H1 (cell line): ENCODE measurements at regions not wholly inside any gene's neighbourhood (a gene's known extent, or its start where the extent isn't known, plus 50 kb on each side); places are given as distances from the start of the nearest gene placed in this dataset.

Source experiments
- CTCF ChIA-PET: fragments of 300-600 bp; sonication (Branson Sonifier 250); formaldehyde crosslinking; loops from one replicate; lab custom pipeline; 2021; ENCODE audit not compliant: partially characterized antibody; lab: Charles Lee
- POLR2A ChIA-PET: fragments of 300-600 bp; sonication (Branson Sonifier 250); formaldehyde crosslinking; loops from one replicate; lab custom pipeline; 2021; ENCODE audit warnings: inconsistent platforms; ENCODE audit not compliant: partially characterized antibody; lab: Charles Lee
- DNase-seq, 2 experiments: peaks; one replicate each; pipeline versions ENCODE4 v3.0.0 to v3.0.0-alpha.2; 2010 to 2022; ENCODE audit warnings: low spot score in 2 of 2, low read depth in 1 of 2, mixed read lengths in 1 of 2
- FAIRE-seq: peaks from 2 replicates; lab custom pipeline; 2011; peaks lifted over from hg19 to GRCh38; lab: Jason Lieb, UNC
- H2AFZ ChIP-seq: 2 replicates; pipeline ENCODE4 v1.8.1; 2012; ENCODE audit warnings: low read length, inconsistent platforms
- H2AK5ac ChIP-seq: 2 replicates; pipeline ENCODE4 v1.6.1; 2013; ENCODE audit warnings: low read depth, low read length
- H2BK120ac ChIP-seq: replicated peaks from 2 replicates; pipeline ENCODE3; 2013; ENCODE audit warnings: low read depth, low read length, inconsistent platforms
- H2BK12ac ChIP-seq: 2 replicates; pipeline ENCODE4 v1.6.1; 2013; ENCODE audit warnings: low read depth, low read length
- H2BK15ac ChIP-seq: 2 replicates; pipeline ENCODE4 v1.6.1; 2013; ENCODE audit warnings: low read length
- H2BK20ac ChIP-seq: 2 replicates; pipeline ENCODE4 v1.6.1; 2013; ENCODE audit warnings: low read length
- H2BK5ac ChIP-seq: 2 replicates; pipeline ENCODE4 v1.6.1; 2013; ENCODE audit warnings: low read depth, low read length
- H3K14ac ChIP-seq: 2 replicates; pipeline ENCODE4 v1.6.1; 2013; ENCODE audit warnings: inconsistent platforms; ENCODE audit not compliant: insufficient read length
- H3K18ac ChIP-seq: 2 replicates; pipeline ENCODE4 v1.6.1; 2013; ENCODE audit warnings: low read length; ENCODE audit errors: extremely low read depth
- H3K23ac ChIP-seq: 2 replicates; pipeline ENCODE4 v1.6.1; 2013; ENCODE audit warnings: inconsistent platforms; ENCODE audit not compliant: insufficient read length
- H3K23me2 ChIP-seq: 2 replicates; pipeline ENCODE4 v1.6.1; 2013; ENCODE audit warnings: low read depth, low read length
- H3K27ac ChIP-seq: 2 replicates; pipeline ENCODE4 v1.6.1; 2011; ENCODE audit warnings: low read depth, low read length, inconsistent platforms
- H3K27me3 ChIP-seq, 4 experiments: replicated peaks in 1 of 4; 1 replicate in 1 of 4; 2 replicates in 3 of 4; pipeline versions ENCODE4 v1.6.1 to v1.8.1; 2011 to 2013; ENCODE audit warnings: low read length in 3 of 4, mild to moderate bottlenecking in 3 of 4, inconsistent platforms in 2 of 4, mixed read lengths in 2 of 4, moderate library complexity in 1 of 4; ENCODE audit not compliant: control insufficient read depth in 3 of 4, insufficient read depth in 3 of 4; ENCODE audit errors: extremely low read depth in 1 of 4
- H3K36me3 ChIP-seq, 4 experiments: 2 replicates each; pipeline versions ENCODE4 v1.6.1 to v1.8.1; 2011 to 2013; ENCODE audit warnings: mild to moderate bottlenecking in 4 of 4, low read length in 3 of 4, moderate library complexity in 2 of 4, control low read depth in 1 of 4, inconsistent platforms in 1 of 4; ENCODE audit not compliant: insufficient read depth in 4 of 4, control insufficient read depth in 2 of 4
- H3K4ac ChIP-seq: replicated peaks from 2 replicates; pipeline ENCODE3; 2013; ENCODE audit warnings: low read length, low read depth, mixed read lengths, inconsistent platforms; ENCODE audit not compliant: insufficient read length
- H3K4me1 ChIP-seq, 4 experiments: replicated peaks in 1 of 4; 1 replicate in 1 of 4; 2 replicates in 3 of 4; pipeline versions ENCODE4 v1.6.1 to v1.8.1; 2011 to 2013; ENCODE audit warnings: low read length in 3 of 4, inconsistent platforms in 2 of 4, mixed read lengths in 1 of 4; ENCODE audit not compliant: insufficient read depth in 4 of 4, control insufficient read depth in 3 of 4
- H3K4me2 ChIP-seq, 2 experiments: 2 replicates each; pipeline versions ENCODE4 v1.6.1 to v1.8.1; 2011 to 2013; ENCODE audit warnings: low read depth in 2 of 2, low read length in 2 of 2, control low read depth in 1 of 2, inconsistent platforms in 1 of 2, mild to moderate bottlenecking in 1 of 2; ENCODE audit not compliant: insufficient read depth in 1 of 2
- H3K4me3 ChIP-seq, 4 experiments: fragments of 200-600, 300-600 bp in 1 of 4; sonication (generic), shearing (Covaris generic), sonication (Bioruptor Twin) in 1 of 4; 2 replicates each; pipeline versions ENCODE4 v1.5.1 to v1.8.1; 2011 to 2016; ENCODE audit warnings: low read length in 4 of 4, low read depth in 3 of 4, control low read depth in 2 of 4, inconsistent platforms in 2 of 4, mild to moderate bottlenecking in 2 of 4, mixed read lengths in 1 of 4, moderate library complexity in 1 of 4; ENCODE audit not compliant: insufficient read depth in 2 of 4; ENCODE audit errors: extremely low read depth in 1 of 4
- H3K56ac ChIP-seq: replicated peaks from 2 replicates; pipeline ENCODE3; 2013; ENCODE audit warnings: low read depth, mild to moderate bottlenecking, mixed read lengths, low read length, inconsistent platforms; ENCODE audit not compliant: insufficient read length
- H3K79me1 ChIP-seq: 2 replicates; pipeline ENCODE4 v1.6.1; 2013; ENCODE audit warnings: low read depth, low read length, control low read depth
- H3K79me2 ChIP-seq, 2 experiments: 2 replicates each; pipeline versions ENCODE4 v1.6.1 to v1.8.1; 2012 to 2013; ENCODE audit warnings: low read length in 2 of 2, mild to moderate bottlenecking in 2 of 2, inconsistent platforms in 1 of 2; ENCODE audit not compliant: insufficient read depth in 2 of 2, control insufficient read depth in 1 of 2
- H3K9ac ChIP-seq, 4 experiments: replicated peaks in 1 of 4; 1 replicate in 1 of 4; 2 replicates in 3 of 4; pipeline versions ENCODE4 v1.6.1 to v1.8.1; 2011 to 2013; ENCODE audit warnings: low read depth in 3 of 4, low read length in 3 of 4, control low read depth in 2 of 4, mild to moderate bottlenecking in 2 of 4, moderate library complexity in 2 of 4, inconsistent platforms in 1 of 4; ENCODE audit errors: extremely low read depth in 1 of 4
- H3K9me3 ChIP-seq, 2 experiments: 2 replicates each; pipeline versions ENCODE4 v1.6.1 to v1.8.1; 2012 to 2013; ENCODE audit warnings: mild to moderate bottlenecking in 2 of 2, moderate library complexity in 2 of 2, control low read depth in 1 of 2, inconsistent platforms in 1 of 2, low read depth in 1 of 2, low read length in 1 of 2, mixed read lengths in 1 of 2; ENCODE audit not compliant: insufficient read depth in 2 of 2
- H4K20me1 ChIP-seq, 2 experiments: replicated peaks in 1 of 2; 2 replicates each; pipeline versions ENCODE3 to v1.8.1; 2011 to 2013; ENCODE audit warnings: inconsistent platforms in 2 of 2, low read length in 2 of 2, mild to moderate bottlenecking in 1 of 2; ENCODE audit not compliant: insufficient read depth in 2 of 2, control insufficient read depth in 1 of 2
- H4K5ac ChIP-seq: 2 replicates; pipeline ENCODE4 v1.6.1; 2013; ENCODE audit warnings: low read length, low read depth, mixed read lengths, inconsistent platforms; ENCODE audit not compliant: insufficient read length
- H4K8ac ChIP-seq: 2 replicates; pipeline ENCODE4 v1.8.0; 2013; ENCODE audit warnings: mild to moderate bottlenecking, moderate library complexity, low read length, inconsistent platforms; ENCODE audit not compliant: insufficient read depth; ENCODE audit errors: extremely low read depth
- H4K91ac ChIP-seq: replicated peaks from 2 replicates; pipeline ENCODE3; 2013; ENCODE audit warnings: low read length, mixed read lengths, inconsistent platforms; ENCODE audit not compliant: insufficient read length
- ATF2 ChIP-seq: IDR thresholded peaks from 2 replicates; pipeline ENCODE4 v1.6.1; 2012; ENCODE audit warnings: low read length, inconsistent platforms
- ATF3 ChIP-seq: IDR thresholded peaks from 2 replicates; pipeline ENCODE4 v1.6.1; 2011; ENCODE audit warnings: low read depth, mild to moderate bottlenecking, low read length; ENCODE audit not compliant: insufficient read depth
- CHD2 ChIP-seq: IDR thresholded peaks from 2 replicates; pipeline ENCODE4 v1.6.1; 2012; ENCODE audit warnings: low read length, improper control_type of control experiment
- CTCF ChIP-seq, 3 experiments: IDR thresholded peaks; 1 replicate in 2 of 3; 2 replicates in 1 of 3; pipeline versions ENCODE4 v1.5.1 to v1.6.1; 2011; ENCODE audit warnings: low read length in 3 of 3, mild to moderate bottlenecking in 3 of 3, inconsistent platforms in 2 of 3, low read depth in 1 of 3, moderate library complexity in 1 of 3; ENCODE audit not compliant: insufficient read depth in 1 of 3; ENCODE audit errors: control extremely low read depth in 1 of 3
- GTF2F1 ChIP-seq: IDR thresholded peaks from 2 replicates; pipeline ENCODE4 v1.6.1; 2012; ENCODE audit warnings: low read depth, low read length, improper control_type of control experiment, borderline replicate concordance
- JUN ChIP-seq: IDR thresholded peaks from 2 replicates; pipeline ENCODE4 v1.6.1; 2011; ENCODE audit warnings: low read depth, mild to moderate bottlenecking, improper control_type of control experiment, low read length
- PHF8 ChIP-seq: fragments of 200-600 bp; sonication (generic); conservative IDR thresholded peaks from 2 replicates; pipeline ENCODE4 v1.7.1; 2012; ENCODE audit warnings: low read depth, mild to moderate bottlenecking, inconsistent platforms, low read length, moderate library complexity
- POLR2A ChIP-seq, 2 experiments: IDR thresholded peaks; 1 replicate in 1 of 2; 2 replicates in 1 of 2; pipeline ENCODE4 v1.6.1; 2011; ENCODE audit warnings: low read depth in 2 of 2, low read length in 2 of 2, mild to moderate bottlenecking in 2 of 2; ENCODE audit errors: control extremely low read depth in 1 of 2
- POLR2AphosphoS5 ChIP-seq: IDR thresholded peaks from 2 replicates; pipeline ENCODE4 v1.6.1; 2011; ENCODE audit warnings: low read depth, low read length
- RFX5 ChIP-seq: IDR thresholded peaks from 2 replicates; pipeline ENCODE4 v1.6.1; 2011; ENCODE audit warnings: low read depth, low read length, improper control_type of control experiment, borderline replicate concordance
- TEAD4 ChIP-seq: IDR thresholded peaks from 2 replicates; pipeline ENCODE4 v1.6.1; 2012; ENCODE audit warnings: low read depth, low read length, inconsistent platforms, mixed read lengths
- WGBS, 2 experiments: shearing (Covaris generic) in 1 of 2; methylation state at CpG; one replicate each; pipeline versions ENCODE4 v1.1.6 to v1.1.7; 2013 to 2015; ENCODE audit warnings: low lambda C conversion rate in 2 of 2, mixed read lengths in 2 of 2, inconsistent platforms in 1 of 2, low coverage in 1 of 2, missing lambda C conversion rate in 1 of 2; ENCODE audit not compliant: insufficient replicate concordance in 2 of 2, insufficient coverage in 1 of 2, insufficient read length in 1 of 2; ENCODE audit errors: extremely low coverage in 1 of 2, missing lambda C conversion rate in 1 of 2; 5-methylcytosine and 5-hydroxymethylcytosine counted together

GRCh38 chr1:64340361-64340760, 129.6 kb upstream of the CACHD1 start:
- no peaks in the 10 kb centered on the region for H3K4me1 ChIP-seq
- no peaks in the 10 kb centered on the region for H3K79me1 ChIP-seq
- no peak overlapping the region for H3K27ac ChIP-seq
- H2AFZ ChIP-seq, result no peak overlapping the region
- no peak overlapping the region for H4K5ac ChIP-seq
- no peak overlapping the region for H3K9ac ChIP-seq
- H3K79me2 ChIP-seq, result no peaks in the 10 kb centered on the region
- H4K20me1 ChIP-seq, result no peaks in the 10 kb centered on the region
- H3K14ac ChIP-seq, result no peak overlapping the region
- DNase-seq (no peak), FAIRE-seq (no peak)
- H3K23me2 ChIP-seq, result no peaks in the 10 kb centered on the region
- WGBS, 2 experiments, result 81% methylated on average over 2 of the region's 2 CpGs; no CpG with 5 or more reads in 1 of the 2 experiments
- no peak overlapping the region for H2AK5ac ChIP-seq
- ChIA-PET CTCF (no interaction called here), POLR2A (interaction anchor here (0.6 kb wide), 2 partner anchors 20 to 1051 kb away, joined by 3 to 4 read pairs; no protein-coding TSS in a partner anchor)
- no peak overlapping the region for H3K56ac ChIP-seq
- H4K8ac ChIP-seq, result no peak overlapping the region
- H3K18ac ChIP-seq, result no peak overlapping the region
- no peak overlapping the region for H2BK5ac ChIP-seq
- H2BK12ac ChIP-seq, result no peak overlapping the region
- no peaks in the 10 kb centered on the region for H3K27me3 ChIP-seq
- no peak overlapping the region for H2BK120ac ChIP-seq
- no peak overlapping the region for H4K91ac ChIP-seq
- no peak overlapping the region for H3K4me3 ChIP-seq
- no peak overlapping the region for H3K4me2 ChIP-seq
- no peak overlapping the region for H3K4ac ChIP-seq
- no peak overlapping the region for H3K23ac ChIP-seq
- no peaks in the 10 kb centered on the region for H3K9me3 ChIP-seq
- H2BK20ac ChIP-seq, result no peak overlapping the region
- no peaks in the 10 kb centered on the region for H3K36me3 ChIP-seq
- H2BK15ac ChIP-seq, result no peak overlapping the region
- TF ChIP-seq ATF2 (no peak), TEAD4 (no peak), GTF2F1 (no peak), CHD2 (no peak), RFX5 (no peak), POLR2AphosphoS5 (no peak), ATF3 (no peak), POLR2A (IDR thresholded peaks at IDR 0.05; ENCODE audit: control extremely low read depth in 1 of 2, low read depth in 2 of 2, low read length in 2 of 2) (no peak), JUN (no peak), PHF8 (no peak), CTCF (IDR thresholded peaks at IDR 0.05; ENCODE audit: control extremely low read depth in 1 of 3, insufficient read depth in 1 of 3, low read depth in 1 of 3, low read length in 3 of 3) (no peak)
